CD14-positive monocyte (primary cell): ENCODE measurements at regions not wholly inside any gene's neighbourhood (a gene's known extent, or its start where the extent isn't known, plus 50 kb on each side); places are given as distances from the start of the nearest gene placed in this dataset.
A peak's percentile ranks its signal among the peaks of the same experiment; 100 is the strongest.

Source experiments
- DNase-seq, 3 donors: peaks; one replicate each; pipeline ENCODE4 v3.0.0-alpha.2; 2011 to 2022
- H2AFZ ChIP-seq: 2 replicates; pipeline ENCODE4 v1.6.0; 2012; ENCODE audit warnings: mild to moderate bottlenecking, low read depth, low read length, inconsistent platforms; ENCODE audit not compliant: insufficient read depth, poor library complexity, severe bottlenecking
- H3K27ac ChIP-seq, 2 donors: 1 replicate in 1 of 2; 2 replicates in 1 of 2; pipeline ENCODE4 v1.5.1; 2012 to 2013; ENCODE audit warnings: low read length in 2 of 2, control low read depth in 1 of 2, inconsistent platforms in 1 of 2, low read depth in 1 of 2, mild to moderate bottlenecking in 1 of 2
- H3K27me3 ChIP-seq, 2 donors: one replicate each; pipeline versions ENCODE4 v1.6.0 to v1.6.1; 2011 to 2013; ENCODE audit warnings: low read length in 2 of 2; ENCODE audit not compliant: control insufficient read depth in 2 of 2, insufficient read depth in 2 of 2
- H3K36me3 ChIP-seq, 2 donors: replicated peaks in 1 of 2; 1 replicate in 1 of 2; 2 replicates in 1 of 2; pipeline versions ENCODE4 v1.5.1 to v1.6.1; 2012 to 2013; ENCODE audit warnings: low read length in 2 of 2, control low read depth in 1 of 2, inconsistent platforms in 1 of 2, mild to moderate bottlenecking in 1 of 2; ENCODE audit not compliant: insufficient read depth in 2 of 2, control insufficient read depth in 1 of 2
- H3K4me1 ChIP-seq, 2 donors: 1 replicate in 1 of 2; 2 replicates in 1 of 2; pipeline versions ENCODE4 v1.5.1 to v1.6.1; 2012 to 2013; ENCODE audit warnings: low read length in 2 of 2, control low read depth in 1 of 2, inconsistent platforms in 1 of 2, mild to moderate bottlenecking in 1 of 2, moderate library complexity in 1 of 2; ENCODE audit not compliant: insufficient read depth in 2 of 2, control insufficient read depth in 1 of 2
- H3K4me2 ChIP-seq: replicated peaks from 2 replicates; pipeline ENCODE3; 2012; ENCODE audit warnings: low read length, moderate library complexity, mild to moderate bottlenecking; ENCODE audit not compliant: poor library complexity, severe bottlenecking; ENCODE audit errors: extremely low read depth
- H3K4me3 ChIP-seq, 3 experiments: fragments of 200-600 bp in 1 of 3; sonication (generic) in 1 of 3; replicated peaks in 1 of 3; 1 replicate in 2 of 3; 2 replicates in 1 of 3; pipeline ENCODE4 v1.5.1; 2011 to 2013; ENCODE audit warnings: low read length in 3 of 3, mild to moderate bottlenecking in 3 of 3, control low read depth in 2 of 3, low read depth in 2 of 3, inconsistent platforms in 1 of 3, moderate library complexity in 1 of 3
- H3K79me2 ChIP-seq: 2 replicates; pipeline ENCODE4 v1.6.0; 2012; ENCODE audit warnings: mild to moderate bottlenecking, control low read depth, inconsistent platforms, low read length, moderate library complexity; ENCODE audit not compliant: insufficient read depth
- H3K9ac ChIP-seq: 2 replicates; pipeline ENCODE4 v1.6.0; 2017; ENCODE audit warnings: low read length, mild to moderate bottlenecking; ENCODE audit not compliant: insufficient read depth, poor library complexity, severe bottlenecking
- H3K9me3 ChIP-seq, 2 donors: replicated peaks in 1 of 2; 1 replicate in 1 of 2; 2 replicates in 1 of 2; pipeline versions ENCODE4 v1.5.1 to v1.6.1; 2012 to 2013; ENCODE audit warnings: low read length in 2 of 2, control low read depth in 1 of 2; ENCODE audit not compliant: control insufficient read depth in 1 of 2, insufficient read depth in 1 of 2
- H4K20me1 ChIP-seq: 2 replicates; pipeline ENCODE4 v1.6.0; 2012; ENCODE audit warnings: mild to moderate bottlenecking, low read length, control low read depth, moderate library complexity; ENCODE audit not compliant: insufficient read depth
- H3K27ac Mint-ChIP-seq, 7 donors: one replicate each; pipeline ENCODE4 v1.8.0; 2020; ENCODE audit warnings: mild to moderate bottlenecking in 7 of 7, mixed read lengths in 7 of 7, moderate library complexity in 6 of 7, inconsistent platforms in 2 of 7
- H3K27me3 Mint-ChIP-seq, 3 donors: one replicate each; pipeline ENCODE4 v1.8.0; 2021 to 2022; ENCODE audit warnings: low read depth in 3 of 3, mild to moderate bottlenecking in 3 of 3, mixed read lengths in 3 of 3, moderate library complexity in 3 of 3, inconsistent platforms in 1 of 3
- H3K36me3 Mint-ChIP-seq, 2 donors: one replicate each; pipeline ENCODE4 v1.8.0; 2020; ENCODE audit warnings: mixed read lengths in 2 of 2, inconsistent platforms in 1 of 2, mild to moderate bottlenecking in 1 of 2
- H3K4me1 Mint-ChIP-seq: one replicate; pipeline ENCODE4 v1.8.0; 2020; ENCODE audit warnings: mild to moderate bottlenecking, mixed read lengths
- H3K4me3 Mint-ChIP-seq, 2 donors: one replicate each; pipeline ENCODE4 v1.8.0; 2020; ENCODE audit warnings: mild to moderate bottlenecking in 2 of 2, mixed read lengths in 2 of 2, moderate library complexity in 1 of 2
- H3K9me3 Mint-ChIP-seq, 7 donors: one replicate each; pipeline ENCODE4 v1.8.0; 2020 to 2022; ENCODE audit warnings: mixed read lengths in 7 of 7, mild to moderate bottlenecking in 6 of 7, moderate library complexity in 6 of 7, inconsistent platforms in 2 of 7
- CTCF ChIP-seq: fragments of 200-600 bp; IDR thresholded peaks from one replicate; pipeline ENCODE4 v1.8.0; 2022; ENCODE audit warnings: antibody characterized with exemption, mild to moderate bottlenecking
- WGBS: methylation state at CpG from one replicate; pipeline ENCODE4 v1.1.5; 2013; ENCODE audit warnings: missing lambda C conversion rate; ENCODE audit not compliant: insufficient coverage; 5-methylcytosine and 5-hydroxymethylcytosine counted together
- intact Hi-C, 2 donors: fragments of 100-400 bp; cut with micrococcal nuclease; formaldehyde crosslinking; loops; one replicate each; pipeline versions ENCODE4 v1.15.0 to v1.15.1; 2023

GRCh38 chr22:48410536-48410935 is 1417.1 kb downstream of the BRD1 start:
- no peaks in the 10 kb centered on the region for H3K9me3 ChIP-seq
- H3K79me2 ChIP-seq = no peaks in the 10 kb centered on the region
- 96% methylated on average over 4 of the region's 5 CpGs for WGBS
- H3K27ac ChIP-seq = no peak overlapping the region
- Mint-ChIP-seq H3K27ac (peak overlapping the region in 1 of 7 donors; percentile 2), H3K9me3 (peaks cover 0 to 1% (median 0%) of the 10 kb centered on the region in 7 donors), H3K36me3 (no peaks in the 10 kb centered on the region), H3K4me3 (no peak overlapping the region), H3K27me3 (peaks cover 0 to 3% (median 0%) of the 10 kb centered on the region in 3 donors), H3K4me1 (no peaks in the 10 kb centered on the region)
- DNase-seq = no peak
- H3K9ac ChIP-seq = no peak overlapping the region
- H4K20me1 ChIP-seq = no peaks in the 10 kb centered on the region
- no peak overlapping the region for H3K4me2 ChIP-seq
- intact Hi-C loops = no loop called here
- no peak overlapping the region for H2AFZ ChIP-seq
- no peak for TF ChIP-seq CTCF
- no peaks in the 10 kb centered on the region for H3K36me3 ChIP-seq
- no peaks in the 10 kb centered on the region for H3K27me3 ChIP-seq
- no peaks in the 10 kb centered on the region for H3K4me1 ChIP-seq
- H3K4me3 ChIP-seq = no peak overlapping the region

GRCh38 chr22:48407256-48407955 is 1420.3 kb downstream of the BRD1 start:
- Mint-ChIP-seq H3K27ac (no peak overlapping the region), H3K27me3 (peaks cover 0 to 5% (median 0%) of the 10 kb centered on the region in 3 donors), H3K4me1 (no peaks in the 10 kb centered on the region), H3K9me3 (peaks cover 0 to 1% (median 0%) of the 10 kb centered on the region in 7 donors), H3K4me3 (no peak overlapping the region), H3K36me3 (no peaks in the 10 kb centered on the region)
- intact Hi-C loops = no loop called here
- Histone ChIP-seq H3K36me3 (no peaks in the 10 kb centered on the region), H3K9me3 (no peaks in the 10 kb centered on the region), H4K20me1 (no peaks in the 10 kb centered on the region), H3K4me1 (no peaks in the 10 kb centered on the region), H3K4me3 (no peak overlapping the region), H3K27me3 (no peaks in the 10 kb centered on the region), H3K9ac (no peak overlapping the region), H3K4me2 (no peak overlapping the region), H2AFZ (no peak overlapping the region), H3K27ac (no peak overlapping the region), H3K79me2 (no peaks in the 10 kb centered on the region)
- 100% methylated on average over 1 of the region's 8 CpGs for WGBS
- DNase-seq = no peak
- TF ChIP-seq CTCF = no peak
